AG08395 (cell line): ENCODE measurements at regions not wholly inside any gene's neighbourhood (a gene's known extent, or its start where the extent isn't known, plus 50 kb on each side); places are given as distances from the start of the nearest gene placed in this dataset.
"Not testable (repeated sequence)": the region's sequence is repeated elsewhere in the genome, so short reads cannot be mapped to it uniquely, and the experiment has no call there.

Source experiments
- DNase-seq: peaks from one replicate; pipeline ENCODE4 v3.0.0; 2012; ENCODE audit warnings: mixed read lengths, low spot score

- no peak for DNase-seq
Observed at GRCh38 chr7:91568138-91568537, 303.9 kb downstream of the FZD1 start.

- no peak for DNase-seq
Observed at GRCh38 chr7:91569728-91570457, 305.7 kb downstream of the FZD1 start.

- DNase-seq = no peak
Observed at GRCh38 chr7:91570560-91570959, 306.3 kb downstream of the FZD1 start.

- DNase-seq = no peak
Observed at GRCh38 chr7:91571601-91572000, 307.4 kb downstream of the FZD1 start.

- DNase-seq = no peak
Observed at GRCh38 chr7:91573405-91573804, 307.1 kb downstream of the MTERF1 start.

- not testable (repeated sequence) for DNase-seq
Observed at GRCh38 chr7:91576459-91576858, 304.0 kb downstream of the MTERF1 start.

- DNase-seq = no peak
Observed at GRCh38 chr7:91579837-91580236, 300.7 kb downstream of the MTERF1 start.

- DNase-seq = no peak
Observed at GRCh38 chr7:91582799-91583477, 297.6 kb downstream of the MTERF1 start.

GRCh38 chr7:91596287-91596686 is 284.2 kb downstream of the MTERF1 start:
- DNase-seq = no peak

GRCh38 chr7:91598791-91599190 is 281.7 kb downstream of the MTERF1 start:
- no peak for DNase-seq

GRCh38 chr7:91600112-91600511 is 280.4 kb downstream of the MTERF1 start:
- DNase-seq = no peak

GRCh38 chr7:91603707-91604106 is 276.8 kb downstream of the MTERF1 start:
- DNase-seq = no peak

GRCh38 chr7:91608606-91609005 is 271.9 kb downstream of the MTERF1 start:
- no peak for DNase-seq

GRCh38 chr7:91609525-91609924 is 271.0 kb downstream of the MTERF1 start:
- DNase-seq = no peak

- DNase-seq = no peak
Observed at GRCh38 chr7:91614431-91614830, 266.1 kb downstream of the MTERF1 start.

- DNase-seq = no peak
Observed at GRCh38 chr7:91618776-91619765, 261.4 kb downstream of the MTERF1 start.

GRCh38 chr7:91620827-91621226 is 259.7 kb downstream of the MTERF1 start:
- DNase-seq = no peak

GRCh38 chr7:91627324-91627723 is 253.2 kb downstream of the MTERF1 start:
- DNase-seq = not testable (repeated sequence)

GRCh38 chr7:91628742-91629141 is 251.8 kb downstream of the MTERF1 start:
- no peak for DNase-seq

- DNase-seq = no peak
Observed at GRCh38 chr7:91630581-91631380, 249.7 kb downstream of the MTERF1 start.

GRCh38 chr7:91632234-91632940 is 248.1 kb downstream of the MTERF1 start:
- no peak for DNase-seq
